H1 (cell line): ENCODE measurements at regions not wholly inside any gene's neighbourhood (a gene's known extent, or its start where the extent isn't known, plus 50 kb on each side); places are given as distances from the start of the nearest gene placed in this dataset.
A peak's percentile ranks its signal among the peaks of the same experiment; 100 is the strongest.

Experiments
- CHD7 ChIP-seq: fragments of 300-600 bp; sonication (generic); IDR thresholded peaks from 2 replicates; pipeline ENCODE4 v1.7.1; 2012; ENCODE audit warnings: low read length, moderate library complexity, mild to moderate bottlenecking, inconsistent platforms; ENCODE audit not compliant: insufficient replicate concordance
- KDM4A ChIP-seq: IDR thresholded peaks from one replicate; pipeline ENCODE4 v1.7.1; 2012; ENCODE audit warnings: low read depth, mild to moderate bottlenecking, moderate library complexity, low read length, inconsistent platforms; ENCODE audit not compliant: severe bottlenecking
- RAD21 ChIP-seq, 2 experiments: IDR thresholded peaks in 1 of 2; conservative IDR thresholded peaks in 1 of 2; 2 replicates each; pipeline ENCODE4 v1.6.1; 2011; ENCODE audit warnings: low read depth in 2 of 2, low read length in 2 of 2, improper control_type of control experiment in 1 of 2, inconsistent platforms in 1 of 2, mild to moderate bottlenecking in 1 of 2, moderate library complexity in 1 of 2

GRCh38 chr5:54905942-54906537 is 79.4 kb downstream of the ESM1 start (continued):
- peak; percentile 90 to 91 for TF ChIP-seq RAD21 (IDR thresholded peaks at IDR 0.05 in 1 of 2, conservative IDR thresholded peaks at IDR 0.05 in 1 of 2; ENCODE audit: low read depth in 2 of 2, low read length in 2 of 2)
- TF ChIP-seq CHD7: no peak
- TF ChIP-seq KDM4A: no peak
- TF ChIP-seq, all 59 proteins: peak for 3
